ENCODE measurements at regions not wholly inside any gene's neighbourhood (a gene's known extent, or its start where the extent isn't known, plus 50 kb on each side); places are given as distances from the start of the nearest gene placed in this dataset.

DNA sequence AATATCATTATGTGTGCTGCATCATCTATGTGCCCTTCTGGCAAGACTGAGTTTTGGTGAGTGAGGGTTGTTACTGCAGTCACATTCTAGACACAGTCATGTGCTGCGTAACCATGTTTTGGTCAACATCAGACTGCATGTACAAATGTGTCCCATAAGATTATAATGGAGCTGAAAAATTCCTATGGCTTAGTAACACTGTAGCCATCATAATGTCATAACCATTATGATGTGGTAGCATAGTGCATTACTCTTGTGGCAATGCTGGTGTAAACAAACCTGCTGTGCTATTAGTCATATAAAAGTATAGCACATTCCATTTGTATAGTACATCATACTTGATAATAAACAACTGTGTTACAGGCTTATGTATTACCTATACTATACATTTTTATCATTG lies 198.1 kb upstream of the NUDT6 start:
- H3K9ac ChIP-seq (ENCODE audit: insufficient read depth, low read length, poor library complexity, severe bottlenecking), result no peak overlapping the region
- no peaks in the 10 kb centered on the region for H4K20me1 ChIP-seq (ENCODE audit: insufficient read depth, low read length)
- intact Hi-C loops (cut with micrococcal nuclease), result no loop called here
- H3K27ac Mint-ChIP-seq, result no peak overlapping the region
- peaks cover 0 to 3% (median 0%) of the 10 kb centered on the region in 7 donors for H3K9me3 Mint-ChIP-seq
- no peaks in the 10 kb centered on the region for H3K4me1 Mint-ChIP-seq
- no peaks in the 10 kb centered on the region for H3K27me3 ChIP-seq (ENCODE audit: control insufficient read depth in 2 of 2, insufficient read depth in 2 of 2, low read length in 2 of 2)
- TF ChIP-seq, protein P1, sequence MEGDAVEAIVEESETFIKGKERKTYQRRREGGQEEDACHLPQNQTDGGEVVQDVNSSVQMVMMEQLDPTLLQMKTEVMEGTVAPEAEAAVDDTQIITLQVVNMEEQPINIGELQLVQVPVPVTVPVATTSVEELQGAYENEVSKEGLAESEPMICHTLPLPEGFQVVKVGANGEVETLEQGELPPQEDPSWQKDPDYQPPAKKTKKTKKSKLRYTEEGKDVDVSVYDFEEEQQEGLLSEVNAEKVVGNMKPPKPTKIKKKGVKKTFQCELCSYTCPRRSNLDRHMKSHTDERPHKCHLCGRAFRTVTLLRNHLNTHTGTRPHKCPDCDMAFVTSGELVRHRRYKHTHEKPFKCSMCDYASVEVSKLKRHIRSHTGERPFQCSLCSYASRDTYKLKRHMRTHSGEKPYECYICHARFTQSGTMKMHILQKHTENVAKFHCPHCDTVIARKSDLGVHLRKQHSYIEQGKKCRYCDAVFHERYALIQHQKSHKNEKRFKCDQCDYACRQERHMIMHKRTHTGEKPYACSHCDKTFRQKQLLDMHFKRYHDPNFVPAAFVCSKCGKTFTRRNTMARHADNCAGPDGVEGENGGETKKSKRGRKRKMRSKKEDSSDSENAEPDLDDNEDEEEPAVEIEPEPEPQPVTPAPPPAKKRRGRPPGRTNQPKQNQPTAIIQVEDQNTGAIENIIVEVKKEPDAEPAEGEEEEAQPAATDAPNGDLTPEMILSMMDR (IDR thresholded peaks at IDR 0.05), result no peak
- H3K27ac ChIP-seq (ENCODE audit: low read depth in 1 of 2, low read length in 2 of 2), result no peak overlapping the region
- H3K36me3 Mint-ChIP-seq, result peaks cover 0 to 3% of the 10 kb centered on the region in 2 donors
- H3K4me2 ChIP-seq (replicated peaks; ENCODE audit: extremely low read depth, low read length, poor library complexity, severe bottlenecking), result no peak overlapping the region
- H3K36me3 ChIP-seq (replicated peaks in 1 of 2; ENCODE audit: control insufficient read depth in 1 of 2, insufficient read depth in 2 of 2, low read length in 2 of 2), result no peaks in the 10 kb centered on the region
- no peak overlapping the region for H3K4me3 Mint-ChIP-seq
- no peaks in the 10 kb centered on the region for H3K27me3 Mint-ChIP-seq (ENCODE audit: low read depth in 3 of 3)
- no peak overlapping the region for H3K4me3 ChIP-seq (replicated peaks in 1 of 3; ENCODE audit: low read depth in 2 of 3, low read length in 3 of 3)
- no peaks in the 10 kb centered on the region for H3K4me1 ChIP-seq (ENCODE audit: control insufficient read depth in 1 of 2, insufficient read depth in 2 of 2, low read length in 2 of 2)
- DNase-seq, result no peak
- H3K79me2 ChIP-seq (ENCODE audit: insufficient read depth, low read length), result no peaks in the 10 kb centered on the region
- WGBS (ENCODE audit: insufficient coverage), result no CpG with 5 or more reads among the region's 1 CpG
- H3K9me3 ChIP-seq (replicated peaks in 1 of 2; ENCODE audit: control insufficient read depth in 1 of 2, insufficient read depth in 1 of 2, low read length in 2 of 2), result peaks cover 0 to under 1% of the 10 kb centered on the region in 2 donors
- H2AFZ ChIP-seq (ENCODE audit: insufficient read depth, low read depth, low read length, poor library complexity, severe bottlenecking), result no peak overlapping the region

GRCh38 chr4:123121241-123121907 lies 199.0 kb upstream of the NUDT6 start:
- Histone ChIP-seq H3K79me2 (ENCODE audit: insufficient read depth, low read length) (no peaks in the 10 kb centered on the region), H4K20me1 (ENCODE audit: insufficient read depth, low read length) (no peaks in the 10 kb centered on the region)

More at GRCh38 chr4:123121241-123121907, 199.0 kb upstream of the NUDT6 start:
- no CpG with 5 or more reads among the region's 2 CpGs for WGBS (ENCODE audit: insufficient coverage)
- H3K36me3 Mint-ChIP-seq, result peaks cover 0 to 3% of the 10 kb centered on the region in 2 donors
- H3K27ac Mint-ChIP-seq, result no peak overlapping the region
- Histone ChIP-seq H3K9ac (ENCODE audit: insufficient read depth, low read length, poor library complexity, severe bottlenecking) (no peak overlapping the region), H2AFZ (ENCODE audit: insufficient read depth, low read depth, low read length, poor library complexity, severe bottlenecking) (no peak overlapping the region), H3K27me3 (ENCODE audit: control insufficient read depth in 2 of 2, insufficient read depth in 2 of 2, low read length in 2 of 2) (no peaks in the 10 kb centered on the region), H3K27ac (ENCODE audit: low read depth in 1 of 2, low read length in 2 of 2) (no peak overlapping the region), H3K4me1 (ENCODE audit: control insufficient read depth in 1 of 2, insufficient read depth in 2 of 2, low read length in 2 of 2) (no peaks in the 10 kb centered on the region), H3K36me3 (replicated peaks in 1 of 2; ENCODE audit: control insufficient read depth in 1 of 2, insufficient read depth in 2 of 2, low read length in 2 of 2) (no peaks in the 10 kb centered on the region), H3K9me3 (replicated peaks in 1 of 2; ENCODE audit: control insufficient read depth in 1 of 2, insufficient read depth in 1 of 2, low read length in 2 of 2) (no peaks in the 10 kb centered on the region), H3K4me3 (replicated peaks in 1 of 3; ENCODE audit: low read depth in 2 of 3, low read length in 3 of 3) (no peak overlapping the region), H3K4me2 (replicated peaks; ENCODE audit: extremely low read depth, low read length, poor library complexity, severe bottlenecking) (no peak overlapping the region)
- no peak overlapping the region for H3K4me3 Mint-ChIP-seq
- H3K27me3 Mint-ChIP-seq (ENCODE audit: low read depth in 3 of 3), result no peaks in the 10 kb centered on the region
- no peaks in the 10 kb centered on the region for H3K4me1 Mint-ChIP-seq
- TF ChIP-seq, protein P1 (IDR thresholded peaks at IDR 0.05), result no peak
- intact Hi-C loops (cut with micrococcal nuclease), result no loop called here
- no peak for DNase-seq
- peaks cover 0 to 3% (median 0%) of the 10 kb centered on the region in 7 donors for H3K9me3 Mint-ChIP-seq
